ENCODE measurements at regions not wholly inside any gene's neighbourhood (a gene's known extent, or its start where the extent isn't known, plus 50 kb on each side); places are given as distances from the start of the nearest gene placed in this dataset.

DNA sequence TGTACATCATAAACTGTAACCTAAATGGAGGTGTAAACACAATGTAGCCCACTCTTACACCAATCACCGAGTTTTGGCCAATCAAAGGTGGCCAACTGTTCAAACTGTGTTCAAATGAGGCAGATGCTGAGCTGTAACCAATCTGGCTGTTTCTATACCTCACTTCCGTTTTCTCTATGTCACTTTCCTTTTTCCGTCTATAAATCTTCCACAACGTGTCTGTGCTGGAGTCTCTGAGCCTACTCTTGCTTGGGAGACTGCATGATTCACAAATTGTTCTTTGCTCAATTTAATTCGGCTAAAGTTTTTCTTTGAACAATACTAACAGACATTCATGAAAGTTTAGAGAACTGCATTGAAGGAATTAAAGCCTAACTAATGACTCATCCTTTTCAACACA, 547.1 kb upstream of the USP15 start:
- Histone ChIP-seq H3K4me3 (ENCODE audit: low read length) (no peak overlapping the region), H4K20me1 (ENCODE audit: insufficient read depth, low read length) (no peaks in the 10 kb centered on the region), H3K36me3 (replicated peaks; ENCODE audit: low read depth, low read length) (no peaks in the 10 kb centered on the region), H3K4me1 (ENCODE audit: low read length) (peaks cover 6% of the 10 kb centered on the region; the same call in 1 of the 2 replicates), H3K27ac (ENCODE audit: low read length) (no peak overlapping the region), H3K4me2 (ENCODE audit: low read length) (peak overlapping the region; percentile 29), H3K79me2 (ENCODE audit: low read length) (no peaks in the 10 kb centered on the region), H3K9me3 (ENCODE audit: insufficient read depth, low read length) (no peaks in the 10 kb centered on the region), H3K9ac (ENCODE audit: low read length) (no peak overlapping the region), H3K27me3 (ENCODE audit: low read depth, low read length) (no peaks in the 10 kb centered on the region), H2AFZ (ENCODE audit: low read depth, low read length) (peak overlapping the region; percentile 57; the same call in 1 of the 2 replicates)
- TF ChIP-seq, protein P1, sequence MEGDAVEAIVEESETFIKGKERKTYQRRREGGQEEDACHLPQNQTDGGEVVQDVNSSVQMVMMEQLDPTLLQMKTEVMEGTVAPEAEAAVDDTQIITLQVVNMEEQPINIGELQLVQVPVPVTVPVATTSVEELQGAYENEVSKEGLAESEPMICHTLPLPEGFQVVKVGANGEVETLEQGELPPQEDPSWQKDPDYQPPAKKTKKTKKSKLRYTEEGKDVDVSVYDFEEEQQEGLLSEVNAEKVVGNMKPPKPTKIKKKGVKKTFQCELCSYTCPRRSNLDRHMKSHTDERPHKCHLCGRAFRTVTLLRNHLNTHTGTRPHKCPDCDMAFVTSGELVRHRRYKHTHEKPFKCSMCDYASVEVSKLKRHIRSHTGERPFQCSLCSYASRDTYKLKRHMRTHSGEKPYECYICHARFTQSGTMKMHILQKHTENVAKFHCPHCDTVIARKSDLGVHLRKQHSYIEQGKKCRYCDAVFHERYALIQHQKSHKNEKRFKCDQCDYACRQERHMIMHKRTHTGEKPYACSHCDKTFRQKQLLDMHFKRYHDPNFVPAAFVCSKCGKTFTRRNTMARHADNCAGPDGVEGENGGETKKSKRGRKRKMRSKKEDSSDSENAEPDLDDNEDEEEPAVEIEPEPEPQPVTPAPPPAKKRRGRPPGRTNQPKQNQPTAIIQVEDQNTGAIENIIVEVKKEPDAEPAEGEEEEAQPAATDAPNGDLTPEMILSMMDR (IDR thresholded peaks at IDR 0.05; ENCODE audit: low read depth, low read length), result no peak
- TF ChIP-seq EZH2phosphoT487 (IDR thresholded peaks at IDR 0.05; ENCODE audit: low read depth), result no peak

DNA sequence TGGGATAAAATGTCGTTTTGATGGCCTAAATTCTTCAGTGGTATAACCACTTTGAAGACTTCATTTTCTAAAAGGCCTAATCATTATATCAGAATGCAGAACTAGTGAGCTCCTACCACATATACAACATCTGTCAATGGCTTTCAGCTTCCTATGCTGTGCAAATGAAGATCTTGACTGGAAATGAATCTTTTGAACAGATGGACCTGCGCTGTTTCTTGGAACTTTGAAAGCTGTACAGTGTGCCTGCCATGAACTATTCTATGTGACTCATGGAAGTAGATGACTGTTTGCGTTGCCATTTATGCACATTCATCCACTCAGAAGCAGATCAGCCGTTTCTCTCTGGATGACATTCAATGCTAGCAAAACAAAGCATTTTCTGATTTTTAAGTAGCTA, 542.2 kb upstream of the USP15 start:
- no peaks in the 10 kb centered on the region for H3K9me3 ChIP-seq (ENCODE audit: insufficient read depth, low read length)
- H3K79me2 ChIP-seq (ENCODE audit: low read length), result no peaks in the 10 kb centered on the region
- H2AFZ ChIP-seq (ENCODE audit: low read depth, low read length), result no peak overlapping the region
- no peaks in the 10 kb centered on the region for H3K27me3 ChIP-seq (ENCODE audit: low read depth, low read length)
- H3K36me3 ChIP-seq (replicated peaks; ENCODE audit: low read depth, low read length), result no peaks in the 10 kb centered on the region
- H4K20me1 ChIP-seq (ENCODE audit: insufficient read depth, low read length), result no peaks in the 10 kb centered on the region
- H3K27ac ChIP-seq (ENCODE audit: low read length), result no peak overlapping the region
- H3K9ac ChIP-seq (ENCODE audit: low read length), result no peak overlapping the region
- H3K4me3 ChIP-seq (ENCODE audit: low read length), result no peak overlapping the region
- H3K4me1 ChIP-seq (ENCODE audit: low read length), result peaks cover 4% of the 10 kb centered on the region; the same call in 1 of the 2 replicates
- TF ChIP-seq, protein P1 (IDR thresholded peaks at IDR 0.05; ENCODE audit: low read depth, low read length), result no peak
- TF ChIP-seq EZH2phosphoT487 (IDR thresholded peaks at IDR 0.05; ENCODE audit: low read depth), result no peak
- no peak overlapping the region for H3K4me2 ChIP-seq (ENCODE audit: low read length)

DNA sequence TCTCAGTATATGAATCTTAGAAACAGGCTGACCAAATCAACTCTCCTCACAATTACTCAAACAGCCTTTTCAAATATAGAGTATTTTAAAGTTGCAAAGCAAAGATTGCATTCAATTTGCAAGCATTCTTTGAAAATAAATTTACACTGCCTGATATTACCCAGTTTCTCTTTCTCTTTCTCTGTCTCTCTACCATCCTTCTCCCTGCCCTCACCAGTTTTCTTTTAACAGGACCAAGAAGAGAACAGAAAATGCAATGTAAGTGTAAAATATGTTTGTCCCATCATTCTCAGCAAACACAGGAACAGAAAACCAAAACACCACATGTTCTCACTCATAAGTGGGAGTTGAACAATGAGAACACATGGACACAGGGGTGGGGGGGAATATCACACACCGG, 520.3 kb upstream of the USP15 start:
- H3K27ac ChIP-seq (ENCODE audit: low read length), result no peak overlapping the region
- no peaks in the 10 kb centered on the region for H3K79me2 ChIP-seq (ENCODE audit: low read length)
- no peak overlapping the region for H2AFZ ChIP-seq (ENCODE audit: low read depth, low read length)
- H3K9ac ChIP-seq (ENCODE audit: low read length), result no peak overlapping the region
- H3K4me1 ChIP-seq (ENCODE audit: low read length), result no peaks in the 10 kb centered on the region
- no peak overlapping the region for H3K4me3 ChIP-seq (ENCODE audit: low read length)
- TF ChIP-seq, protein P1 (IDR thresholded peaks at IDR 0.05; ENCODE audit: low read depth, low read length), result no peak
- H3K27me3 ChIP-seq (ENCODE audit: low read depth, low read length), result no peaks in the 10 kb centered on the region
- no peaks in the 10 kb centered on the region for H3K36me3 ChIP-seq (replicated peaks; ENCODE audit: low read depth, low read length)
- no peak overlapping the region for H3K4me2 ChIP-seq (ENCODE audit: low read length)
- H4K20me1 ChIP-seq (ENCODE audit: insufficient read depth, low read length), result no peaks in the 10 kb centered on the region
- no peaks in the 10 kb centered on the region for H3K9me3 ChIP-seq (ENCODE audit: insufficient read depth, low read length)

DNA sequence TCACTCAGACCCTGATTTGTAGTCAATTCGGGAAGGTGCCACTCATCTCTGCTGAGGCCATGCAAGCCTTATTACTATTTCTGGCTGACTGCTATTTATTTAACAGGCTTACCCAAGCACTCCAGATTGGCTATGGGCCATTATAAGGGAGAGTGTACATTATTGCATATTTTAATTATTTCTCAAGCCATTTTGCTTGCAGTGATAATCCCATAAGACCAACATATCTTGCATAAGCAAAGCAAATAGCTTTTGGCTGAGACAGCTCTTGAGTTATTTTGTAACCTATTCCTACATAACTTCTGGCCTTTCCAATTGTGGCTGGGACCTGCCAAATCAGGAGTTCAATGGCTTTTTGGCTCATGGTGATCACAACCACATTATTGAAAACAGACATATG, 509.6 kb upstream of the USP15 start:
- Histone ChIP-seq H3K36me3 (replicated peaks; ENCODE audit: low read depth, low read length) (no peaks in the 10 kb centered on the region), H3K4me1 (ENCODE audit: low read length) (no peaks in the 10 kb centered on the region), H3K4me2 (ENCODE audit: low read length) (no peak overlapping the region), H3K9me3 (ENCODE audit: insufficient read depth, low read length) (no peaks in the 10 kb centered on the region), H3K4me3 (ENCODE audit: low read length) (no peak overlapping the region), H4K20me1 (ENCODE audit: insufficient read depth, low read length) (no peaks in the 10 kb centered on the region), H3K9ac (ENCODE audit: low read length) (no peak overlapping the region), H3K79me2 (ENCODE audit: low read length) (no peaks in the 10 kb centered on the region), H3K27ac (ENCODE audit: low read length) (no peak overlapping the region), H3K27me3 (ENCODE audit: low read depth, low read length) (no peaks in the 10 kb centered on the region), H2AFZ (ENCODE audit: low read depth, low read length) (no peak overlapping the region)
- TF ChIP-seq, protein P1 (IDR thresholded peaks at IDR 0.05; ENCODE audit: low read depth, low read length), result no peak
- TF ChIP-seq EZH2phosphoT487 (IDR thresholded peaks at IDR 0.05; ENCODE audit: low read depth), result no peak

Data from OCI-LY3 (cell line).